HG02763 (cell line): ENCODE measurements at regions not wholly inside any gene's neighbourhood (a gene's known extent, or its start where the extent isn't known, plus 50 kb on each side); places are given as distances from the start of the nearest gene placed in this dataset.
"Not testable (repeated sequence)": the region's sequence is repeated elsewhere in the genome, so short reads cannot be mapped to it uniquely, and the experiment has no call there.

Source experiments
- ATAC-seq: cut with Tn5 transposase; IDR thresholded peaks from one replicate; pipeline ENCODE4 v1.9.1; 2021; ENCODE audit warnings: mild to moderate bottlenecking, moderate library complexity; ENCODE audit not compliant: unreplicated experiment

GRCh38 chr5:19246191-19246590, 741.8 kb downstream of the CDH18 start:
- not testable (repeated sequence) for ATAC-seq

GRCh38 chr5:19247302-19247701, 740.7 kb downstream of the CDH18 start:
- no peak for ATAC-seq

- no peak for ATAC-seq
Measured at GRCh38 chr5:19256036-19256435, 732.0 kb downstream of the CDH18 start.

- no peak for ATAC-seq
Measured at GRCh38 chr5:19258686-19259085, 729.3 kb downstream of the CDH18 start.

DNA sequence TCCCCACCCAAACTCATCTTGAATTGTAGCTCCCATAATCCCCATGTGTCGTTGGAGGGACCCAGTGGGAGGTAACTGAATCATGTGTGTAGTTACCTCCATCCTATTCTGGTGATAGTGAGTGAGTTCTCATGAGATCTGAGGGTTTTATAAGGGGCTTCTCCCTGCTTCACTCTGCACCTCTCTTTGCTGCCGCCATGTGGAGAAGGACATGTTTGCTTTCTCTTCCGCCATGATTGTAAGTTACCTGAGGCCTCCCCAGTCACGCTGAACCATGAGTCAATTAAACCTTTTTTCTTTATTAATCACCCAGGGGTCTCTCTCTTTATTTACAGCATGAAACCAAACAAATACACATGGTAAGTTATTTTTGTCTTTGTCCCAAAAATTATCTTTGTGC, 726.1 kb downstream of the CDH18 start:
- ATAC-seq: no peak

GRCh38 chr5:19264821-19265220, 723.2 kb downstream of the CDH18 start:
- ATAC-seq: no peak

DNA sequence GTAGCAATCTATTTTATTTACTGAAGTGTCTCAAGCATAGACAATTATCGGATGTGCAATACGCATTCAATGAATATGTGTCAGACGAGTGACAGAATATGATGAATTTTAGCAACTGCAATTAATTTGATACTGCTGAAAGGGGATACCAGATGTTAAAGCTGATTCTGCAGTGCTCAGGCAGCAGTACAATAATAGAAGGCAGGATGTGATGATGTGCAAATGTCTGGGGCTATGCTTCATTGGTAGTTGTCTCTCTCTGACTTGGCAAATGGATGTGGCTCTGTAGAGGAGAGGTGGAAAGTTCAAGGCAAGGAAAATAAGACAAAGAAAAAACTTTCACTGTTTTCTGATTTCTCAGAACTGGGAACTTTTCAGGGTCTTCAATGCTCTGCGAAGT, 721.2 kb downstream of the CDH18 start:
- no peak for ATAC-seq

DNA sequence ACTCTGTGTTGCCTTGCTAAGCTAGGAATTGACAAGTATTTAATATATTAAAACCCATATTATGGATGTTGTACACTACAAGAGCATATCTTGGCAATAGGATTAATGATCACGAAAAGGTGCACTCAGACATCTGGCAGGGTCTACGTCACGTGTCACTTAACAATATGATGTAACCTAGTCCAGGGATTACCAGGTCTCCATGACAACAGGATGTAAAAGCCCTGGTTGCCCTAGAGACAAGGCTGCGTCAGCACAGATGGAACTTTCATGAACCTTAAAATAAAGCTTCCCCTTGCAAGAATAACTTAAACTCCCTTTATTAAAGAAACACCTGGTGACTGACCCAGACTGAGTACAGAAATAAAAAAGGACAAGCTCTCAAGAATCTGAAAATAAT, 717.8 kb downstream of the CDH18 start:
- ATAC-seq: no peak

- no peak for ATAC-seq
Measured at GRCh38 chr5:19274578-19274977, 713.4 kb downstream of the CDH18 start.

DNA sequence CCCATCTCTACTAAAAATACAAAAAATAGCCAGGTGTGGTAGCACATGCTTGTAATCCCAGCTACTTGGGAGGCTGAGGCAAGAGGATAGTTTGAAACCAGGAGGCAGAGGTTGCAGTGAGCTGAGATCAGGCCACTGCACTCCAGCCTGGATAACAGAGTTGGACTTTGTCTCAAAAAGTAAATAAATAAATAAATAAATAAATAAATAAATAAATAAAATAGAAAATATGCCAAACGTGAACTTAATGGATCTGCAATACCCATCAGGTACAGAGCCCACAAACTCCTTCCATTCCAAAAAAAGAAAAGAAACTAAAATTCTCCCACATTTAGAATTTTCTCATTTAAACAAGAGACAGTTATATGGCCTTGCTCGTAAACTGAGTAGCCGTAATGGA, 702.7 kb downstream of the CDH18 start:
- ATAC-seq: no peak

GRCh38 chr5:19287548-19288277, 700.3 kb downstream of the CDH18 start:
- not testable (repeated sequence) for ATAC-seq

DNA sequence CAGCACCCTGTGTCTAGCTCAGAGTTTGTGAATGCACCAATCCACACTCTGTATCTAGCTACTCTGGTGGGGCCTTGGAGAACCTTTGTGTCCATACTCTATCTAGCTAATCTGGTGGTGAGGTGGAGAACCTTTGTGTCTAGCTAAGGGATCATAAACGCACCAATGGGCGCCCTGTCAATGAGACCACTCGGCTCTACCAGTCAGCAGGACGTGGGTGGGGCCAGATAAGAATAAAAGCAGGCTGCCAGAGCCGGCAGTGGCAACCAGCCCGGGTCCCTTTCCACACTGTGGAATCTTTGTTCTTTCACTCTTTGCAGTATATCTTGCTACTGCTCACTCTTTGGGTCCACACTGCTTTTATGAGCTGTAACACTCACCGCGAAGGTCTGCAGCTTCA, 699.7 kb downstream of the CDH18 start:
- ATAC-seq: not testable (repeated sequence)

DNA sequence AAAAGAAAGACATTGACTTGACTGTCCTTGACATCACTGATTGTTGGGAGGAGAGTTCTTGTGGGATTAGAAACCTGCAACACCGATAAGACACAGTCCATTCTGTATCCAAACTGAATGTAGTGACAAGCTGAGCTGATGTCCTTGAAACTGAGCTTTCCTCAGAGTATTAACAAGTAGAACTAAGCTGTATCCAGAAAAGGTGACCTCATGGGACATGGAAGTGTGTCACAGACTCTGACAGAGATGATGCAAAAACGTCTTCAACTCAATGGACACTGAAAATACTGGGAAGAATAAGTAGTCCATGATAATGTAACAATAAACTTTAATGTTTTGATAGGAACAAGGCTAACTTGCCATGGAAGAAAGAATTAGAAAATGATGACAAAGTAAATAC, 690.1 kb downstream of the CDH18 start:
- no peak for ATAC-seq

- ATAC-seq: no peak
Measured at GRCh38 chr5:19301271-19301670, 686.7 kb downstream of the CDH18 start.

GRCh38 chr5:19314840-19315239, 673.2 kb downstream of the CDH18 start:
- ATAC-seq: no peak

GRCh38 chr5:19319252-19319651, 668.7 kb downstream of the CDH18 start:
- ATAC-seq: no peak

DNA sequence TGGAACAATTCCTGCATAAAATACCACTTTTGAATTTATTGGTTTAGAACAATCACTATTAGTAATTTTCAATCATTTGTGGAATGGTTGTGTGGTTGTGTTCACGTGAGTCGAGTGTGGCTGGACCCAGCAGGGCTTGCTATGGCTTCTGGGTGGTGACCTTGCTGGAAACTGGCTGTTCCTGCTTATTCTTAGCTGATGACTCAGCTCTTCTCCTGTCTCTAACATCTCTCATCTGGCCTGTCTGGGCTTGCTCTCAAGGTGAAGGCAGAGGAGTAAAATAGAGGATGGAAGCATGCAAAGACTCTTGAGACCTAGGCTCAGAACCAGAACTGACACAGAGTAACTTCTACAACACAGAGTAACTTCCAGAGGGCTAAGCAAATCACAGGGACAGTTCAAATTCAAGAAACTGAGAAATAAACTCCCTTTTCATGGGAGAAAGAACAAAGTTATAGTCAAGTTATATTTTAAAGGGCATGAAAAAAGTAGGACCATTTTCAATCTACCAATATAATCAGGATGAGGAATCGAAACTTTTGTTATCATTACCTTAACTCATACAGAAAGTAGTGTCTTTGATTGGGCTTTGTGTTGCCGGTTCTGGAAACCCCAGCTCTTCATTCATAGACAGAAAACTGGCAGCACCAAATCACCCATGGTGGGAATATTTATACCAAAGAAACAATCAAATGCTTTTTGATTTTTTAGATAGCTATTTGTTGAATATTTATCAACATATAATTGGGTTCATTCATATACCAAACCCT, 665.1 kb downstream of the CDH18 start:
- no peak for ATAC-seq

GRCh38 chr5:19334278-19334677, 653.7 kb downstream of the CDH18 start:
- ATAC-seq: no peak

DNA sequence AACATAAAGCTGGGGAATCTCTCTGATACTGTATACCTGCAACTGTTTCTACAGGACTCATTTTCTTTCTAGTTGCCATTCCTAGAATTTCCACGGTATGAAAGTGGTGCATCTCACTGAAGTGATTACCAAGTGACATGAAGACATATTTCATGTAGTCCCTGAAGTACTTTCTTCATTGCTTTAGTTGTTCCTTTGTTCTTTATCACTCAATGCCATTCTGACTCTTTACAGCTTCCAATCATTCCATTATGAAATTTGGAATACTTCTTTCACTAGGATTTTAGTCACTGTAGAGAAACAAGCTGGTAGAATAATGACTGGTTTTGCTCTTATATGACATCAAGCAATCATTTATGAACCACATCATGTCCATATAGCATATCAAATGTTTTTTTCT, 645.1 kb downstream of the CDH18 start:
- no peak for ATAC-seq

DNA sequence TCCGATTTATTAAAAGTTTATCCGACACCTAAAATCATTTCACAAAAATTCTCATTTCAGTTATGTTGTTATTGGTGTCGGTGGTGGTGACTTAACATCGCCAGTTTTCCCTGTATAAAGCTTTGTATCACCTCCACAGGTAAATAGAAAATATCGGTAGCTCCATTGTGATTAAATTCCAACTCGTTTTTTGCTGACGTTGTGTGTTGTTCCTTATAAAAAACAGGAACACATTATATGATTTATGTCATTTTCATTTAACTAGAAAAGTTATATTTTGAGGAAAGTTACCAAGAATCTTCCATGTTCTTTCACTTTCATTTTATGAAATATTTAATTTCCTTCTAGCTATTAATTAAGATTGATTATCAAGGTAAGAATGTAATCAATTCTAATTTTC, 635.9 kb downstream of the CDH18 start:
- no peak for ATAC-seq

GRCh38 chr5:19369048-19369447, 619.0 kb downstream of the CDH18 start:
- ATAC-seq: no peak

DNA sequence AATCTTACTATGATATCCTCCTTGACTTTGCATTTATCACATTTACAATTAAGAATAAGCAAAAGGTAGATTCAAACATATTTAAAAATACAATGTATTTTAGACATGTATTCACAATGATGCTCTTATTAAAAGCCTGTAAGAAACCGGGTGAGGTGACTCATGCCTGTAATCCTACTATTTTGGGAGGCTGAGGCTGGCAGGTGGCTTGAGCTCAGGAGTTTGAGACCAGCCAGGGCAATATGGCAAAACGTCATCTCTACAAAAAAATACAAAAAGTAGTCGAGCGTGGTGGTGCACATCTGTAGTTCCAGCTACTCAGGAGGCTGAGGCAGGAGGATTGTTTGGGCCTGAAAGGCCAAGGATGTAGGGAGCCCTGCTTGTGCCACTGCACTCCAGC, 618.4 kb downstream of the CDH18 start:
- no peak for ATAC-seq
